ENCODE measurements at regions not wholly inside any gene's neighbourhood (a gene's known extent, or its start where the extent isn't known, plus 50 kb on each side); places are given as distances from the start of the nearest gene placed in this dataset.

DNA sequence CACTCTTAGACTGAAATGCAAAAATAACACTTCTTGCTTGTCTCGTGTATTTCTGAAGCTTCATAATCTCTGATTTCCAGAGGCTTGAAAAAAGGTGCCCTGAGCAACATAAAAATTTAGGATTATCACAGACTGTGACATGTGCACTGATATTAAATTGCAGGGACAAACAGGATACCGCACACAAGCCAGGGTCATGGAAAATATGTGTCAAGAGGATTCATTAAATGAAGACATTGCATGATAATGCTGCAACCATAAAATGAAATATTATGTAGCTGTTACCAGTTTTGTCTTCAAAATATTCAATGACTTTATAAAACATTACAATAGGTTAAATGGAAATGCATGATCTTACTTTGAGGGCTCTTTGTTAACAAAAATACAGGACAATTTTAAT, 328.0 kb downstream of the KCTD8 start:
- H3K36me3 Mint-ChIP-seq (ENCODE audit: low read depth), result no peaks in the 10 kb centered on the region
- no peaks in the 10 kb centered on the region for H3K9me3 Mint-ChIP-seq
- intact Hi-C loops (cut with micrococcal nuclease), result no loop called here
- DNase-seq (ENCODE audit: low spot score), result no peak
- no peak overlapping the region for H3K4me3 Mint-ChIP-seq (ENCODE audit: low read depth)
- H3K27me3 Mint-ChIP-seq (ENCODE audit: low read depth), result no peaks in the 10 kb centered on the region
- H3K27ac Mint-ChIP-seq, result no peak overlapping the region
- no peaks in the 10 kb centered on the region for H3K4me1 Mint-ChIP-seq (ENCODE audit: low read depth)

DNA sequence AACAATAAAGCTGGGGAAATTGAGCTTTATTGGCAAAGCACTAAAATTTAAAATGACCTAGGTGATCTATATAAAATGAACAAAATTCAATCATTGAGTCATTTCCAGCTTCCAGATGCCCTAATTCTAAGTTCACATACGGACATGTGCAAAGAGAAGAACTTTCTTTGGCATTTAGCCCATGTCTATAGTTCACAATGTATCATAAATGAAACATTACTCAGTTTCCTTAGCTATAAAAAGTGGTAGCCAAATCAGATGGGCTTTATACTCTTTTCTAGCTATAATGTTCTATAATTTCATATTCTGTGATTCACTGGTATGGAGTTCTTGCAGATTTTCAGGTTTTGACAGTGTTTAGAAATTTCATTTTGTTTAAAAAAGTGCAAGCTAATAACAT, 327.4 kb downstream of the KCTD8 start:
- no peak for DNase-seq (ENCODE audit: low spot score)
- Mint-ChIP-seq H3K4me1 (ENCODE audit: low read depth) (no peaks in the 10 kb centered on the region), H3K27me3 (ENCODE audit: low read depth) (no peaks in the 10 kb centered on the region), H3K9me3 (no peaks in the 10 kb centered on the region), H3K27ac (no peak overlapping the region), H3K36me3 (ENCODE audit: low read depth) (no peaks in the 10 kb centered on the region), H3K4me3 (ENCODE audit: low read depth) (no peak overlapping the region)
- intact Hi-C loops (cut with micrococcal nuclease), result no loop called here
